Body of pancreas (tissue), 4 donors: ENCODE measurements at regions not wholly inside any gene's neighbourhood (a gene's known extent, or its start where the extent isn't known, plus 50 kb on each side); places are given as distances from the start of the nearest gene placed in this dataset.

Source experiments
- CTCF ChIP-seq, 7 experiments: fragments of 450-650 bp in 4 of 7; fragments of 200-600 bp in 3 of 7; sonication (generic) in 3 of 7; IDR thresholded peaks; one replicate each; pipeline ENCODE4 v1.5.1; 2016 to 2019; ENCODE audit warnings: antibody characterized with exemption in 7 of 7
- POLR2A ChIP-seq, 3 donors: fragments of 450-650 bp; IDR thresholded peaks; one replicate each; pipeline ENCODE4 v1.6.1; 2016; ENCODE audit warnings: antibody characterized with exemption in 3 of 3, mild to moderate bottlenecking in 2 of 3

GRCh38 chr2:16729335-16729734 lies 63.7 kb upstream of the CYRIA start:
- TF ChIP-seq CTCF (IDR thresholded peaks at IDR 0.05) (no peak), POLR2A (IDR thresholded peaks at IDR 0.05) (no peak)
